ENCODE measurements at regions not wholly inside any gene's neighbourhood (a gene's known extent, or its start where the extent isn't known, plus 50 kb on each side); places are given as distances from the start of the nearest gene placed in this dataset.

GRCh38 chr6:15027472-15027871 lies 218.4 kb upstream of the JARID2 start:
- no peak for TF ChIP-seq CTCF (IDR thresholded peaks at IDR 0.05; ENCODE audit: poor library complexity)
- no peak for TF ChIP-seq EZH2phosphoT487 (IDR thresholded peaks at IDR 0.05; ENCODE audit: low read depth, severe bottlenecking, unreplicated experiment)
